H9 (cell line): ENCODE measurements at regions not wholly inside any gene's neighbourhood (a gene's known extent, or its start where the extent isn't known, plus 50 kb on each side); places are given as distances from the start of the nearest gene placed in this dataset.

ENCODE experiments used
- DNase-seq: peaks from one replicate; pipeline ENCODE4 v3.0.0-alpha.2; 2017
- H2AFZ ChIP-seq: one replicate; pipeline ENCODE4 v1.6.1; 2013; ENCODE audit warnings: mild to moderate bottlenecking, low read length, control low read depth, moderate library complexity
- H2AK5ac ChIP-seq: 2 replicates; pipeline ENCODE4 v1.6.1; 2013; ENCODE audit warnings: low read length, control low read depth, mixed read lengths; ENCODE audit not compliant: insufficient read length
- H2BK120ac ChIP-seq: one replicate; pipeline ENCODE4 v1.6.1; 2013; ENCODE audit warnings: low read depth, mild to moderate bottlenecking, low read length, control low read depth, inconsistent platforms; ENCODE audit not compliant: poor library complexity, severe bottlenecking
- H2BK12ac ChIP-seq: 2 replicates; pipeline ENCODE4 v1.6.1; 2013; ENCODE audit warnings: low read length, control low read depth, mixed read lengths, low read depth; ENCODE audit not compliant: insufficient read length
- H2BK15ac ChIP-seq: 2 replicates; pipeline ENCODE4 v1.6.1; 2013; ENCODE audit warnings: low read depth, low read length, control low read depth
- H2BK20ac ChIP-seq: one replicate; pipeline ENCODE4 v1.6.1; 2013; ENCODE audit warnings: low read depth, mild to moderate bottlenecking, low read length, control low read depth, inconsistent platforms; ENCODE audit not compliant: poor library complexity, severe bottlenecking
- H2BK5ac ChIP-seq: 2 replicates; pipeline ENCODE4 v1.6.1; 2013; ENCODE audit warnings: low read length, control low read depth, mixed read lengths; ENCODE audit not compliant: insufficient read length
- H3K14ac ChIP-seq: 2 replicates; pipeline ENCODE4 v1.6.1; 2013; ENCODE audit warnings: low read length, control low read depth; ENCODE audit not compliant: insufficient read depth
- H3K18ac ChIP-seq: 2 replicates; pipeline ENCODE4 v1.6.1; 2013; ENCODE audit warnings: low read depth, mild to moderate bottlenecking, mixed read lengths, low read length, control low read depth; ENCODE audit not compliant: insufficient read length
- H3K23ac ChIP-seq: 2 replicates; pipeline ENCODE4 v1.6.1; 2013; ENCODE audit warnings: low read length, control low read depth, mixed read lengths, low read depth; ENCODE audit not compliant: insufficient read length
- H3K23me2 ChIP-seq: 2 replicates; pipeline ENCODE4 v1.6.1; 2013; ENCODE audit warnings: low read depth, mild to moderate bottlenecking, mixed read lengths, low read length, control low read depth; ENCODE audit not compliant: insufficient read length, poor library complexity, severe bottlenecking
- H3K27ac ChIP-seq: 2 replicates; pipeline ENCODE4 v1.5.1; 2013; ENCODE audit warnings: low read length, control low read depth, mixed read lengths, low read depth; ENCODE audit not compliant: insufficient read length
- H3K27me3 ChIP-seq: 2 replicates; pipeline ENCODE4 v1.6.1; 2013; ENCODE audit warnings: low read length, control low read depth, inconsistent platforms; ENCODE audit not compliant: insufficient read depth
- H3K4ac ChIP-seq: 2 replicates; pipeline ENCODE4 v1.6.1; 2013; ENCODE audit warnings: low read depth, mild to moderate bottlenecking, control low read depth, inconsistent platforms, low read length, moderate library complexity
- H3K4me1 ChIP-seq: 2 replicates; pipeline ENCODE4 v1.6.1; 2013; ENCODE audit warnings: low read length, control low read depth, inconsistent platforms; ENCODE audit not compliant: insufficient read depth
- H3K4me2 ChIP-seq: 2 replicates; pipeline ENCODE4 v1.6.1; 2013; ENCODE audit warnings: low read length, control low read depth, mixed read lengths; ENCODE audit not compliant: insufficient read length, insufficient read depth
- H3K56ac ChIP-seq: 2 replicates; pipeline ENCODE4 v1.6.1; 2013; ENCODE audit warnings: low read depth, mild to moderate bottlenecking, mixed read lengths, low read length, control low read depth; ENCODE audit not compliant: insufficient read length
- H3K79me1 ChIP-seq: 2 replicates; pipeline ENCODE4 v1.6.1; 2013; ENCODE audit warnings: low read depth, mild to moderate bottlenecking, moderate library complexity, low read length, control low read depth, inconsistent platforms; ENCODE audit not compliant: insufficient read depth, poor library complexity, severe bottlenecking
- H3K79me2 ChIP-seq: 2 replicates; pipeline ENCODE4 v1.6.1; 2013; ENCODE audit warnings: low read length, control low read depth, inconsistent platforms; ENCODE audit not compliant: insufficient read depth
- H3K9ac ChIP-seq: 2 replicates; pipeline ENCODE4 v1.6.1; 2013; ENCODE audit warnings: low read length, control low read depth, mixed read lengths; ENCODE audit not compliant: insufficient read length; ENCODE audit errors: extremely low read depth
- H3K9me3 ChIP-seq: one replicate; pipeline ENCODE4 v1.6.1; 2013; ENCODE audit warnings: low read depth, low read length, inconsistent platforms; ENCODE audit not compliant: control insufficient read depth
- H3T11ph ChIP-seq: one replicate; pipeline ENCODE4 v1.6.1; 2013; ENCODE audit warnings: mild to moderate bottlenecking, low read length, control low read depth, inconsistent platforms
- H4K20me1 ChIP-seq: one replicate; pipeline ENCODE4 v1.6.1; 2013; ENCODE audit not compliant: control insufficient read depth, insufficient read length, insufficient read depth
- H4K5ac ChIP-seq: 2 replicates; pipeline ENCODE4 v1.6.1; 2013; ENCODE audit warnings: low read depth, mild to moderate bottlenecking, mixed read lengths, low read length, control low read depth; ENCODE audit not compliant: insufficient read length
- H4K8ac ChIP-seq: replicated peaks from 2 replicates; pipeline ENCODE4 v1.6.1; 2013; ENCODE audit warnings: low read length, control low read depth, mixed read lengths, low read depth; ENCODE audit not compliant: insufficient read length
- H4K91ac ChIP-seq: 2 replicates; pipeline ENCODE4 v1.6.1; 2013; ENCODE audit warnings: low read depth, mild to moderate bottlenecking, moderate library complexity, mixed read lengths, low read length, control low read depth; ENCODE audit not compliant: insufficient read length
- H3K27ac Mint-ChIP-seq, 3 experiments: 2 replicates in 2 of 3; 3 replicates in 1 of 3; pipeline ENCODE4 v1.8.0; 2020 to 2021; ENCODE audit warnings: mixed read lengths in 3 of 3, mild to moderate bottlenecking in 1 of 3, moderate library complexity in 1 of 3
- H3K27me3 Mint-ChIP-seq: 2 replicates; pipeline ENCODE4 v1.8.0; 2021; ENCODE audit warnings: low read depth, mild to moderate bottlenecking, moderate library complexity, mixed read lengths
- H3K36me3 Mint-ChIP-seq, 3 experiments: 2 replicates in 2 of 3; 3 replicates in 1 of 3; pipeline ENCODE4 v1.8.0; 2020 to 2021; ENCODE audit warnings: low read depth in 3 of 3, mixed read lengths in 3 of 3; ENCODE audit not compliant: insufficient read depth in 1 of 3
- H3K4me1 Mint-ChIP-seq, 2 experiments: 2 replicates each; pipeline ENCODE4 v1.8.0; 2020; ENCODE audit warnings: mixed read lengths in 2 of 2
- H3K4me3 Mint-ChIP-seq, 2 experiments: 2 replicates in 1 of 2; 3 replicates in 1 of 2; pipeline ENCODE4 v1.8.0; 2020 to 2021; ENCODE audit warnings: mild to moderate bottlenecking in 2 of 2, mixed read lengths in 2 of 2, moderate library complexity in 1 of 2
- H3K9me3 Mint-ChIP-seq, 2 experiments: 2 replicates in 1 of 2; 3 replicates in 1 of 2; pipeline ENCODE4 v1.8.0; 2020; ENCODE audit warnings: mild to moderate bottlenecking in 2 of 2, mixed read lengths in 2 of 2, moderate library complexity in 1 of 2
- CTCF ChIP-seq: fragments of 200-600 bp; sonication (generic); conservative IDR thresholded peaks from 3 replicates; pipeline ENCODE4 v1.8.0; 2021; ENCODE audit warnings: antibody characterized with exemption, mild to moderate bottlenecking
- WGBS: extraction: QIAGEN DNeasy Blood & Tissue Kit; methylation state at CpG from one replicate; pipeline ENCODE4 v1.1.7; 2013; ENCODE audit warnings: missing lambda C conversion rate, low lambda C conversion rate, mixed read lengths; ENCODE audit not compliant: insufficient read length; ENCODE audit errors: extremely low coverage; 5-methylcytosine and 5-hydroxymethylcytosine counted together

- Histone ChIP-seq H3K14ac (no peak overlapping the region), H3K18ac (no peak overlapping the region), H3K4me2 (no peak overlapping the region), H3K27me3 (no peaks in the 10 kb centered on the region), H3K23me2 (no peaks in the 10 kb centered on the region), H3K4ac (no peak overlapping the region), H3K9me3 (no peaks in the 10 kb centered on the region), H2AFZ (no peak overlapping the region), H3T11ph (no peak overlapping the region), H2BK12ac (no peak overlapping the region), H2BK20ac (no peak overlapping the region), H4K8ac (no peak overlapping the region), H3K9ac (no peak overlapping the region), H3K56ac (no peak overlapping the region), H2AK5ac (no peak overlapping the region), H4K91ac (no peak overlapping the region), H4K20me1 (no peaks in the 10 kb centered on the region), H2BK5ac (no peak overlapping the region), H4K5ac (no peak overlapping the region), H3K27ac (no peak overlapping the region), H2BK120ac (no peak overlapping the region), H3K79me2 (no peaks in the 10 kb centered on the region), H2BK15ac (no peak overlapping the region), H3K23ac (no peak overlapping the region), H3K79me1 (no peaks in the 10 kb centered on the region), H3K4me1 (no peaks in the 10 kb centered on the region; the same call in 1 of the 2 replicates)
- WGBS: no CpG with 5 or more reads among the region's 10 CpGs
- Mint-ChIP-seq H3K4me3 (no peak overlapping the region), H3K9me3 (no peaks in the 10 kb centered on the region), H3K27ac (0 out of 7 replicates have a peak overlapping the region, but pooled peaks of 1 of the 3 experiments have one; percentile 42), H3K36me3 (no peaks in the 10 kb centered on the region), H3K4me1 (peaks cover 10 to 13% of the 10 kb centered on the region in 2 experiments), H3K27me3 (no peaks in the 10 kb centered on the region)
- peak; percentile 27; the same call in 1 of the 3 replicates for TF ChIP-seq CTCF
- DNase-seq: no peak
These were observed 354.5 kb downstream of the TFEC start for GRCh38 chr7:115676080-115676479.
